ENCODE measurements at regions not wholly inside any gene's neighbourhood (a gene's known extent, or its start where the extent isn't known, plus 50 kb on each side); places are given as distances from the start of the nearest gene placed in this dataset.

DNA sequence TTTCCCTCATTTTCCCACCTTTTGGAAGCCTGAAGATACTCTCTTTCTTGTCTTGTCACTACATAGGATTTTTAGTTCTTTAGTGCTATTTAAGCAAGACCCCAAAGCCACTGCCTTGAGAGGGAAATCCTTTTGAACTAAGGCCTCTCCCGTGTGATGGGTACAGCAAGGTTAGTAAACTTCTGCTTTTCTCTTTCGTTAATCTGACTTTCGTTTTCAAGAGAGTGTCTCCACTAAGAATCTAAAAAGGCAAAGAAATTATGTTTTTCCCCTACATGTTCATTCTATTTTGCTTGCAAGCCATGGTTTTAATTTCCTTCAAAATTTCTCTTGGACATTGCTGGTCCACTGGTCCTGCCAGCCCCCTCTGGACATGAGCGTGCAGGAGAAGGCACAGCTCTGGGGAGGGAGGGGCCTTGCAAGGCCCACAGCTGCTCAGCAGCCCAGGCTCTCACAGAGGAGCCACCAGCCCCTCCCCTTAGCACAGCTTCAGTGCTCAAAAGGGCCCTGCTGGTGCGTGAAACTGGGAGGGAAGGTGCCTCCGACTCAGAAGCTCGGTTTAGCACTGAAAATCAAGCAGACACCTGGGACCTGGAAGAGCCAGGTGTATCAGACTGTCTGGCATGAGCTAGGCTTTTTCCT, 210.9 kb upstream of the GALNT2 start:
- CTCF ChIA-PET: interaction anchor here (0.6 to 1.3 kb wide), 3 partner anchors 13 to 228 kb away, joined by 3 to 4 read pairs (median 3); no protein-coding TSS in a partner anchor
- peaks cover 0 to 10% of the 10 kb centered on the region in 2 experiments; a peak in 1 of 4 replicates for H3K4me1 ChIP-seq (ENCODE audit: control insufficient read depth in 1 of 2, insufficient read depth in 2 of 2, low read depth in 1 of 2, low read length in 1 of 2)
- H3K4me2 ChIP-seq: no peak overlapping the region
- no peaks in the 10 kb centered on the region for H3K27me3 ChIP-seq (ENCODE audit: insufficient read depth)
- no peak for TF ChIP-seq FOSL2 (IDR thresholded peaks at IDR 0.05; ENCODE audit: borderline replicate concordance, low read depth)
- no peak for TF ChIP-seq CHD2 (IDR thresholded peaks at IDR 0.05; ENCODE audit: low read length, partially characterized antibody)
- TF ChIP-seq ZBTB33 (IDR thresholded peaks at IDR 0.05; ENCODE audit: borderline replicate concordance, low read depth): no peak
- no peak for TF ChIP-seq GABPA (IDR thresholded peaks at IDR 0.05; ENCODE audit: low read depth)
- TF ChIP-seq RCOR1 (IDR thresholded peaks at IDR 0.05; ENCODE audit: low read length): no peak
- TF ChIP-seq, protein P1, sequence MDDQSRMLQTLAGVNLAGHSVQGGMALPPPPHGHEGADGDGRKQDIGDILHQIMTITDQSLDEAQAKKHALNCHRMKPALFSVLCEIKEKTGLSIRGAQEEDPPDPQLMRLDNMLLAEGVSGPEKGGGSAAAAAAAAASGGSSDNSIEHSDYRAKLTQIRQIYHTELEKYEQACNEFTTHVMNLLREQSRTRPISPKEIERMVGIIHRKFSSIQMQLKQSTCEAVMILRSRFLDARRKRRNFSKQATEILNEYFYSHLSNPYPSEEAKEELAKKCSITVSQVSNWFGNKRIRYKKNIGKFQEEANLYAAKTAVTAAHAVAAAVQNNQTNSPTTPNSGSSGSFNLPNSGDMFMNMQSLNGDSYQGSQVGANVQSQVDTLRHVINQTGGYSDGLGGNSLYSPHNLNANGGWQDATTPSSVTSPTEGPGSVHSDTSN (IDR thresholded peaks at IDR 0.05): no peak
- no peak for TF ChIP-seq SIN3A (IDR thresholded peaks at IDR 0.05; ENCODE audit: borderline replicate concordance, low read depth, low read length)
- no peak for TF ChIP-seq RAD21 (IDR thresholded peaks at IDR 0.05; ENCODE audit: low read length)
- TF ChIP-seq MXI1 (IDR thresholded peaks at IDR 0.05; ENCODE audit: low read depth, low read length): no peak
- TF ChIP-seq, protein P2, sequence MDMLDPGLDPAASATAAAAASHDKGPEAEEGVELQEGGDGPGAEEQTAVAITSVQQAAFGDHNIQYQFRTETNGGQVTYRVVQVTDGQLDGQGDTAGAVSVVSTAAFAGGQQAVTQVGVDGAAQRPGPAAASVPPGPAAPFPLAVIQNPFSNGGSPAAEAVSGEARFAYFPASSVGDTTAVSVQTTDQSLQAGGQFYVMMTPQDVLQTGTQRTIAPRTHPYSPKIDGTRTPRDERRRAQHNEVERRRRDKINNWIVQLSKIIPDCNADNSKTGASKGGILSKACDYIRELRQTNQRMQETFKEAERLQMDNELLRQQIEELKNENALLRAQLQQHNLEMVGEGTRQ (IDR thresholded peaks at IDR 0.05; ENCODE audit: borderline replicate concordance, low read depth, low read length): no peak
- TF ChIP-seq MEF2A (IDR thresholded peaks at IDR 0.05; ENCODE audit: borderline replicate concordance, low read depth): no peak
- no peak for TF ChIP-seq REST (IDR thresholded peaks at IDR 0.05; ENCODE audit: low read depth, low read length)
- no peak for TF ChIP-seq EZH2phosphoT487 (IDR thresholded peaks at IDR 0.05; ENCODE audit: borderline replicate concordance, low read depth)
- TF ChIP-seq YY1 (IDR thresholded peaks at IDR 0.05; ENCODE audit: low read depth): no peak
- TF ChIP-seq CTCF (IDR thresholded peaks at IDR 0.05): no peak
- POLR2A ChIA-PET: no interaction called here
- no peaks in the 10 kb centered on the region for H4K20me1 ChIP-seq (ENCODE audit: insufficient read depth)
- H3F3A ChIP-seq (replicated peaks; ENCODE audit: insufficient read depth): no peaks in the 10 kb centered on the region
- H3K27ac ChIP-seq (ENCODE audit: low read depth in 2 of 2, low read length in 1 of 2): no peak overlapping the region
- peak; percentile 28 for DNase-seq
- no peak overlapping the region for H2AFZ ChIP-seq (ENCODE audit: low read depth)
- no peaks in the 10 kb centered on the region for H3K79me2 ChIP-seq (ENCODE audit: insufficient read depth)
- H3K9me3 ChIP-seq: no peaks in the 10 kb centered on the region
- H3K9ac ChIP-seq: no peak overlapping the region
- no peaks in the 10 kb centered on the region for H3K9me2 ChIP-seq
- 25% methylated on average over 7 of the region's 7 CpGs for WGBS (ENCODE audit: low lambda C conversion rate)
- H3K36me3 ChIP-seq (replicated peaks in 1 of 2; ENCODE audit: control insufficient read depth in 1 of 2, insufficient read depth in 2 of 2, low read length in 1 of 2): no peaks in the 10 kb centered on the region
- H3K4me3 ChIP-seq (ENCODE audit: low read depth in 2 of 2, low read length in 1 of 2): peak overlapping the region in 1 of 2 experiments; percentile 28; a peak in 1 of 4 replicates

Measured in SK-N-SH (cell line).